AG09309 (cell line): ENCODE measurements at regions not wholly inside any gene's neighbourhood (a gene's known extent, or its start where the extent isn't known, plus 50 kb on each side); places are given as distances from the start of the nearest gene placed in this dataset.

Experiments used
- DNase-seq: peaks from one replicate; pipeline ENCODE4 v3.0.0-alpha.2; 2010; ENCODE audit warnings: low read depth
- H3K4me3 ChIP-seq: 2 replicates; pipeline ENCODE4 v1.5.1; 2011; ENCODE audit warnings: mild to moderate bottlenecking, low read depth, low read length, moderate library complexity; ENCODE audit not compliant: control insufficient read depth
- CTCF ChIP-seq: IDR thresholded peaks from 2 replicates; pipeline ENCODE4 v1.5.1; 2011; ENCODE audit warnings: mild to moderate bottlenecking, low read depth, low read length, inconsistent platforms; ENCODE audit not compliant: insufficient read depth, control insufficient read depth; ENCODE audit errors: missing control alignments

GRCh38 chr4:154047733-154048132 lies 258.9 kb upstream of the SFRP2 start:
- TF ChIP-seq CTCF = no peak
- no peak for DNase-seq
- no peak overlapping the region for H3K4me3 ChIP-seq

GRCh38 chr4:154044742-154045485 lies 256.0 kb upstream of the SFRP2 start:
- DNase-seq = no peak
- H3K4me3 ChIP-seq = no peak overlapping the region
- TF ChIP-seq CTCF = no peak

- TF ChIP-seq CTCF = no peak
- DNase-seq = no peak
- H3K4me3 ChIP-seq = no peak overlapping the region
These were observed 255.2 kb upstream of the SFRP2 start for GRCh38 chr4:154044108-154044531.

- no peak for DNase-seq
- no peak for TF ChIP-seq CTCF
- no peak overlapping the region for H3K4me3 ChIP-seq
These were observed 252.8 kb upstream of the SFRP2 start for GRCh38 chr4:154041640-154042039.

- TF ChIP-seq CTCF = no peak
- no peak for DNase-seq
These were observed 250.8 kb upstream of the SFRP2 start for GRCh38 chr4:154039435-154040343.

GRCh38 chr4:154036856-154037255 lies 248.0 kb upstream of the SFRP2 start:
- no peak for DNase-seq
- no peak overlapping the region for H3K4me3 ChIP-seq
- TF ChIP-seq CTCF = no peak

More at GRCh38 chr4:154039435-154040343, 250.8 kb upstream of the SFRP2 start:
- no peak overlapping the region for H3K4me3 ChIP-seq
